OCI-LY7 (cell line): ENCODE measurements at regions not wholly inside any gene's neighbourhood (a gene's known extent, or its start where the extent isn't known, plus 50 kb on each side); places are given as distances from the start of the nearest gene placed in this dataset.

Source experiments
- EZH2phosphoT487 ChIP-seq: fragments of 200-600 bp; sonication (generic); IDR thresholded peaks from 2 replicates; pipeline ENCODE4 v1.6.1; 2018; ENCODE audit warnings: low read depth, borderline replicate concordance, mild to moderate bottlenecking, mixed run types, antibody characterized with exemption, low read length, moderate library complexity, mixed read lengths
- TF ChIP-seq, protein P1 (sequence below): fragments of 200-600 bp; sonication (generic); conservative IDR thresholded peaks from 2 replicates; pipeline ENCODE4 v1.5.1; 2014; ENCODE audit warnings: mild to moderate bottlenecking, antibody characterized with exemption, low read length, moderate library complexity, mixed read lengths

DNA sequence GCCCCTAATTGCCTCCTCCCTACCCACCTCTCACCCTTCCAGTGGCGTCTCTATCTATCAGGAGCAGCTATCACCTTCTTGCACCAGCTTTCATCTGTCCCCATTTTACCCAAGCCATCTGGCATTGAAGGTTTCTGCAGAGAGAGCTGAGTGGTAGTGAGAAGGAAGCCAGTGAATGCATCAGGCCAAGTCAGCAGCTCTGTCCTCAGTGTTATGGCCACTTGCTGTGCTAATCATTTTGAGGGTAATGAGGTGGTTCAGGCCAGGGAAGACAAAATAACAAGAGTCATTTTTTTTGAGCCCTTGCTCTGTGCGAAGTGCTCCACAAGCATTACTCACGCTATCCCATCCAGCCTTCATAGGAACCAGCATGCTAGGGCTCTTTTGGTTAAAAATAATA, 164.7 kb downstream of the SUDS3 start:
- TF ChIP-seq, protein P1, sequence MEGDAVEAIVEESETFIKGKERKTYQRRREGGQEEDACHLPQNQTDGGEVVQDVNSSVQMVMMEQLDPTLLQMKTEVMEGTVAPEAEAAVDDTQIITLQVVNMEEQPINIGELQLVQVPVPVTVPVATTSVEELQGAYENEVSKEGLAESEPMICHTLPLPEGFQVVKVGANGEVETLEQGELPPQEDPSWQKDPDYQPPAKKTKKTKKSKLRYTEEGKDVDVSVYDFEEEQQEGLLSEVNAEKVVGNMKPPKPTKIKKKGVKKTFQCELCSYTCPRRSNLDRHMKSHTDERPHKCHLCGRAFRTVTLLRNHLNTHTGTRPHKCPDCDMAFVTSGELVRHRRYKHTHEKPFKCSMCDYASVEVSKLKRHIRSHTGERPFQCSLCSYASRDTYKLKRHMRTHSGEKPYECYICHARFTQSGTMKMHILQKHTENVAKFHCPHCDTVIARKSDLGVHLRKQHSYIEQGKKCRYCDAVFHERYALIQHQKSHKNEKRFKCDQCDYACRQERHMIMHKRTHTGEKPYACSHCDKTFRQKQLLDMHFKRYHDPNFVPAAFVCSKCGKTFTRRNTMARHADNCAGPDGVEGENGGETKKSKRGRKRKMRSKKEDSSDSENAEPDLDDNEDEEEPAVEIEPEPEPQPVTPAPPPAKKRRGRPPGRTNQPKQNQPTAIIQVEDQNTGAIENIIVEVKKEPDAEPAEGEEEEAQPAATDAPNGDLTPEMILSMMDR = no peak
- no peak for TF ChIP-seq EZH2phosphoT487
